IPS-NIHi7 (cell line): ENCODE measurements at regions not wholly inside any gene's neighbourhood (a gene's known extent, or its start where the extent isn't known, plus 50 kb on each side); places are given as distances from the start of the nearest gene placed in this dataset.

ENCODE experiments used
- DNase-seq: peaks from one replicate; pipeline ENCODE4 v3.0.0; 2012; ENCODE audit warnings: mixed read lengths; ENCODE audit errors: extremely low spot score

DNA sequence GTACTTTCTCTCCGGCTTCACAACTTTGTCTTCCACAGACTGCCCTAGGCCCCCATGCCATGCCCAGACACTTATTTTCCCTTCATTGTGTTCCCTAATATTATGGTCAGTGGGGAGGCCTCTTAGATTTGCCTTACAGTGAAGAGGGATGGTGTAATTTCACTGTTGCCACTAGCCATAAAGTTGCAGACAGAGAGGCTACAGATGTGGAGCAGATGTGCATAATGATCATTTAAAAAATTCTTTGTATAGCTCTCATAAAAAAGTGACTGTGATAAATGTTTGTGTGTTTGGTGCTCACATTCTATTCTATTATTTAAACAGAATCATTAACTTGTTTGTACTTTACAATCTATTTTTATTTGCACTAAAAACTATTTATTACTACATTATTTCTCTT is 67.5 kb upstream of the FN1 start:
- DNase-seq, result no peak

DNA sequence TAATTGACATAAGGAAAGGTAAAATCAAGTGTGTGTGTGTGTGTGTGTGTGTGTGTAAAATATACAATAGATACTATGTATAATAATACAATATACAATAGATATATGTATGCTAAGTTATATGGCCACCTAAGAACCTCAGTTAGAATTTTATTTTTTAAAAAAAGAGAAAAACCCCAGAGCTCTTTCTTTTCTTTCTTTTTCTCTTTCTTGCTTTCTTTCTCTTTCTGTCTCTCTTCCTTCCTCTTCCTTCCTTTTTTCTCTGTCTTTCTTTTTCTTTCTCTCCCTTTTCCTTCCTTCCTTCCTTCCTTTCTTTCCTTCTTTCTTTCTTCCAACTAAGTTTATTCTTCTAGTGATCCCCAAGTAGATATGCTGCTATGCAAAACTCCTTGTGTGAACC is 64.6 kb upstream of the FN1 start:
- no peak for DNase-seq

DNA sequence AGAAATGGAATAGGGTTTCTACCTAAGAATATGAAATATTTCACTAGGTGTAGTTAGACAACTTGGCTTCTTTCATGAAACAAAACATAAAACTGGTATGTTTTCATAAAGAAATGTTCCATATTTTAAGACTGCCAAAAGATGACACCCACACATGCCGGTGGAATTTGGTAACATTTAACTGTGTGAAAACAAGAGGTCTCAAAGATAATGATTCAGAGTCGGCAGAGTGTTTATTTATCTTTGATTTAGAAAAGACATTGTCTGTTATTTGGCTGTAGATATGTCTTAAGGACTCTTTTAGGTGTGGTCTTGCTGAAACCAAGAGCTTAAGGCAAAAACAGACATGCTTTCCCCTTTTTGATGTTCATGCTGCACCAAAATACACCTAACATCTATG is 63.5 kb upstream of the FN1 start:
- no peak for DNase-seq

DNA sequence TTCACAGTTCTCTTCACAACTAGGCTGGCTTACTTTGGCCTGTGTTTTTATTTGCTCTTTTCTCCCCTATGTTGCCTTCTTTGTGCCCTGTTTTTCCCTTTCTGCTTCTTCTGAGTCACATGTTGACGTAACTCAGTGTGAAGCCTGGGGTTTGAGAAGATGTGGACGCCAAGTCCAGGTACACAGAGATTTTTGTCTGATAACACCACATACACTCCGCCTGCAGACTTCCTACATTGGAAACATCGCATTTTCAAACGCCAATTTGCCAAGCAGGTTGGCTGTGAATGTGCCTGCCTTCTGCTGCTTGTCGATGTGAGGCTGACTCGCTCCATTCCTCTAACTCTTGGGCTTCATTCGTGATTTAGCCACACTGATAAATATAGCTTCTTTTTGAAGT is 62.6 kb upstream of the FN1 start:
- DNase-seq, result no peak

DNA sequence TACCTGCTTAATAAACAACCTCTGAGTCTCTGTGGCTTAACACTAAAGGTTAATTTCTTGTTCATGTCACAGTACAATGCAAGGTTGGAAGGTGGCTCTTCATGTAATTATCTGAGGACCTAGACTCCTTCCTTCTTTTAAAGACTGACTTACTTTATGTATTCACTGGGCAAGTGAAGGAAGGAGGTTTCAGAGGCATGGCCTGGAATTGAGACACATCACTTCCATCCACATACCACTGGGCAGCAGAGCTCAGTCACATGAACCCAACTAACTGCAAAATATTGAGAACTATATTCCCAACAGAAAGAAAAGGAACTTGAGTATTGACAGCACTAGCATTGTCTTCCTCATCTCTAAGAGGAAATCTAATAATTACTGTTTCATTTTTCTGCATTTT is 57.5 kb upstream of the FN1 start:
- no peak for DNase-seq

DNA sequence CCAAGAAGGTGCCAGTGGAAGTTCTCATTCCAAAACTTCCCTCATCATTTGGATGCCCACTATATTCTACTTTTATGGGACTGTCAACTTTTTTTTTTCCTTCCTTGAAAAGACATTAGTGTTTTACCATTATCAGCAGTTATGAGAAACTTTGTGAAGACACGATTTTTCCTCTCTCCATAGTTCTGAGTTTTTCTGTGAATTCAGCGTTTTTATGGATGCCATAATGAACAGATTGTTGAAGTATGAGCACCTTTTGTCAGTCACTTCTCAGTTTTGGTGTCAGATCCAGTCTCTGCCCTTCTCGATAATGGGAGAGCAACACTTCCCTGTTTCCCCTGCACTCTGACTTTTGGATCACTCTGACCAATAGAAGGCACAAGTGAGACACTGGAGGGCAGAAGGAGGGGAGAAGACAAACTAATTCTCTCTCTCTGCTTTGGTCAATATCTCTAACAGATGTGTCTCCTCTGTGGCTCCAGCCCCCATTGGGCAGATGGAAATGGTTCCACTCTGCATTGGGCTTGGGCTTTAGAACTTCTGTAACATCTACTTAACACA is 53.5 kb upstream of the FN1 start:
- DNase-seq, result no peak

DNA sequence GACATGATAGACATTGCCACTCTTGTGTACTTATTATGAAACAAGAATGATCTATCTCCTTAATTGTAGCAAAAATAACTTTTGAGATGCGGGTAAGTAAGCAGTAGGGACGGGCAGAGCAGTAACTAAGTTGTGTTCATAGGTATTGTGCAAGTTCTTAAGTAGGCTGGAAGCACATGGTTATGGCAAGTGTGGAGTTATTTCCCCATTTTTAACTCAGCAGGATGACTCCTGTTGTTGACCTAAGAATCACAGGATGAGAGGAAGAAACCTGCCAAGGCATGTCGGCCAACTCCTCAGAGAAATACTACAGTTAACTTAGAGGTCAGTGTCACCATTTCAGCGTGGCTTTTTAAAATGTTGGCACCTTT is 51.1 kb upstream of the FN1 start:
- DNase-seq, result no peak

DNA sequence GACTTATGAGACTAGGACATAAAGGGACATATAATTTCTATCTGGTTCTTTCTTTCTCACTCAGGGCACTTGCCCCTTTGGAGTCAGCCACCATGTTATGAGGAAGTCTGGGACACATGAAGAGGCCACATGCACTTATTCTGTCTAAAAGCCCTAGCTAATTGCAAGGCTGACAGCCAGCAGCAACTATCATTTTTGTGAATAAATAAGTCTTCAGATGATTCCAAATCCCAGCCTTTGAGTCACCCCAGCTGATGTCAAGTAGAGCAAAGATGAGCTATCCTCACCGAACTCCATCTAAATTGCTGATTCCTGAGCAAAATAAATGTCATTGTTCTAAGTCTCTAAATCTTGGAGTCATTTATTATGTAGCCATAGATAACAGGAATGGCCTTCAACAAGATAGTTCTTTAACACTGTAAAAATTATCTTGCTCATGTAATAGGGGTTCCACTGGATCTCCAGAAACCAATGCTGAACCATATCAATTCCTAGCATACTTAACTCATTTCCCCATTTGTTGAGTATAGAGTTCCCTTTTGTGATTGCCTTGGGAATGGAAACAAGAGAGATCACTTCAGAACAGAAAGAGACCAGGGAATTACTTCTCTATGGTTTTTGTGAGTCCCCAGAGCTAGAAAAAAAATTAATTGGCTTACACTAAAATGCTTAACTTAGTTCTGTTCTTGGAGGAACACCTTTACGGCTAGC is 50.6 kb upstream of the FN1 start:
- DNase-seq, result no peak
